Right lobe of liver (tissue), 6 donors: ENCODE measurements at regions not wholly inside any gene's neighbourhood (a gene's known extent, or its start where the extent isn't known, plus 50 kb on each side); places are given as distances from the start of the nearest gene placed in this dataset.

Experiments used
- ATAC-seq, 4 donors: fragments of 200-7000 bp; cut with Tn5 transposase; one replicate each; pipeline ENCODE4 v1.9.1; 2020; ENCODE audit warnings: mild to moderate bottlenecking in 4 of 4, moderate library complexity in 4 of 4
- DNase-seq, 3 donors: peaks; one replicate each; pipeline ENCODE4 v3.0.0-alpha.2; 2020
- H3K27ac ChIP-seq, 3 donors: fragments of 200-600 bp; one replicate each; pipeline ENCODE4 v1.8.0; 2022
- H3K27me3 ChIP-seq, 2 donors: fragments of 200-600 bp; one replicate each; pipeline ENCODE4 v1.8.0; 2022
- H3K36me3 ChIP-seq, 4 donors: fragments of 200-600 bp; sonication (generic) in 1 of 4; one replicate each; pipeline versions ENCODE4 v1.5.1 to v1.8.0; 2017 to 2022; ENCODE audit warnings: control low read depth in 1 of 4
- H3K4me1 ChIP-seq, 4 donors: fragments of 200-600 bp; sonication (generic) in 1 of 4; one replicate each; pipeline versions ENCODE4 v1.5.1 to v1.8.0; 2017 to 2022; ENCODE audit warnings: control low read depth in 1 of 4
- H3K4me3 ChIP-seq, 3 donors: fragments of 200-600 bp; one replicate each; pipeline ENCODE4 v1.8.0; 2022
- H3K9me3 ChIP-seq, 4 donors: fragments of 200-600 bp; sonication (generic) in 1 of 4; one replicate each; pipeline versions ENCODE4 v1.5.1 to v1.8.0; 2017 to 2022; ENCODE audit warnings: control low read depth in 1 of 4
- POLR2A ChIP-seq: fragments of 450-650 bp; IDR thresholded peaks from one replicate; pipeline ENCODE4 v1.6.1; 2017; ENCODE audit warnings: antibody characterized with exemption, mild to moderate bottlenecking
- WGBS: methylation state at CpG from one replicate; pipeline ENCODE4 v1.1.6; 2018; ENCODE audit warnings: low coverage, low lambda C conversion rate; ENCODE audit not compliant: insufficient coverage; ENCODE audit errors: missing lambda C conversion rate; 5-methylcytosine and 5-hydroxymethylcytosine counted together
- intact Hi-C, 2 donors: fragments of 100-400 bp; cut with DNase I; formaldehyde crosslinking; loops; one replicate each; pipeline versions ENCODE4 v1.11.2 to v1.14.1; 2022
- TF ChIP-seq, protein P1 (sequence below), 4 donors: fragments of 200-600 bp in 3 of 4; fragments of 450-650 bp in 1 of 4; IDR thresholded peaks; one replicate each; pipeline versions ENCODE4 v1.5.1 to v1.8.0; 2016 to 2022; ENCODE audit warnings: antibody characterized with exemption in 4 of 4, mild to moderate bottlenecking in 2 of 4
- donor health status: DM: no; HTN: yes; CAD: no.
- donor health status: DM: no; HTN: no; CAD: no.
- donor health status: DM: no; HTN: no; CAD: no.
- donor health status: DM: no; HTN: yes; CAD: no.
- donor health status: DM: no; HTN: yes; CAD: no.

DNA sequence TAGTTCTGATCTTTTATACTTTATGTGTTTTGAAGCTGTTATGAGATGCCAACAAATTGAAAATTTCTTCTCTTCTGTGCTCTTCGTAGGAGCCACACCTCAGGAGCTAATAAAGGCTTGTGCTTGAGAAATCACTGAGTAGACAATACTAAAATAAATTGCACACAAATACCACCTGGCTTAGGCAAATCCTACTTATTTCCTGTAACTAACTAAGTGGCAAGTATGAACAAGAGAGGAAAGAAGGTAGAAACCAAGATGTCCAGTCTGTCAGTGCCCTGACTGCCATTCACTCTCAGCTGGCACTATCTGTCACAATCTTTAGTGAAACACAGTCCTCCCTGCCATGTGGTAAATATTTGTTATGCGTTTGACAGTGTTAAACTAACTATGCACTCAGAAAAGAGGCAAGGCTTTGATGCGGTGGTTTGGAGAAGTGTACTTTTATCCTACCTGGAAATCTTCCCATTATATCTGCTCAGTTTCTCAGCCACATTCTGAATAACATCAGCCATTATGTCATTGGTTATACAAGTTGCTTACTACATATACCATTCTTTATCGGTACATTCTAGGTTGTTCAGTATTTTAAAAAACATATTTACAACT is 293.4 kb upstream of the VWC2 start:
- Histone ChIP-seq H3K27ac (no peak overlapping the region), H3K9me3 (no peaks in the 10 kb centered on the region), H3K4me3 (no peak overlapping the region), H3K4me1 (no peaks in the 10 kb centered on the region), H3K27me3 (no peaks in the 10 kb centered on the region), H3K36me3 (no peaks in the 10 kb centered on the region)
- DNase-seq: no peak
- no peak for TF ChIP-seq POLR2A
- TF ChIP-seq, protein P1, sequence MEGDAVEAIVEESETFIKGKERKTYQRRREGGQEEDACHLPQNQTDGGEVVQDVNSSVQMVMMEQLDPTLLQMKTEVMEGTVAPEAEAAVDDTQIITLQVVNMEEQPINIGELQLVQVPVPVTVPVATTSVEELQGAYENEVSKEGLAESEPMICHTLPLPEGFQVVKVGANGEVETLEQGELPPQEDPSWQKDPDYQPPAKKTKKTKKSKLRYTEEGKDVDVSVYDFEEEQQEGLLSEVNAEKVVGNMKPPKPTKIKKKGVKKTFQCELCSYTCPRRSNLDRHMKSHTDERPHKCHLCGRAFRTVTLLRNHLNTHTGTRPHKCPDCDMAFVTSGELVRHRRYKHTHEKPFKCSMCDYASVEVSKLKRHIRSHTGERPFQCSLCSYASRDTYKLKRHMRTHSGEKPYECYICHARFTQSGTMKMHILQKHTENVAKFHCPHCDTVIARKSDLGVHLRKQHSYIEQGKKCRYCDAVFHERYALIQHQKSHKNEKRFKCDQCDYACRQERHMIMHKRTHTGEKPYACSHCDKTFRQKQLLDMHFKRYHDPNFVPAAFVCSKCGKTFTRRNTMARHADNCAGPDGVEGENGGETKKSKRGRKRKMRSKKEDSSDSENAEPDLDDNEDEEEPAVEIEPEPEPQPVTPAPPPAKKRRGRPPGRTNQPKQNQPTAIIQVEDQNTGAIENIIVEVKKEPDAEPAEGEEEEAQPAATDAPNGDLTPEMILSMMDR (IDR thresholded peaks at IDR 0.05): no peak
- intact Hi-C loops: no loop called here
- WGBS: 14% methylated on average over 4 of the region's 4 CpGs
- ATAC-seq: no peak

DNA sequence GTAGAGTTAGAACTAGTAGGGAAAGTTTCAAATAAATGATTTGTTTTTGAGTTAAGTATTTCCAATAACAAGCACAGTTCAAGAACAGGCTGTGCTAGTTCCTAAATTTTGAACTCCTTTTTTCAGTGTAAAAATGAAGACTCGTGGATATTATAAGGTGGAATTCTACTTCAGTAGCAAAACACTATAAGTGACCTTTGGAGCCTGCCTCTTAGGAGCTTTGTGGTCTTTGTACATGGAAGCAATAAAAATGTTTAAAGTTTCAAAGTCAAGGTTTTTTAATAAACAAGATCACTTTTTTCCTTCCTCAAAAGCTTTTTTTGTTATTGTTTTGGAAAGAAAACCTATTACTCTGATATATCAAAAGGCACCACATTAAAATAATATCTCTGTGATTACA is 292.4 kb upstream of the VWC2 start:
- H3K4me1 ChIP-seq: no peaks in the 10 kb centered on the region
- no peak overlapping the region for H3K4me3 ChIP-seq
- no peak for DNase-seq
- no peak overlapping the region for H3K27ac ChIP-seq
- no peaks in the 10 kb centered on the region for H3K36me3 ChIP-seq
- ATAC-seq: no peak
- H3K9me3 ChIP-seq: no peaks in the 10 kb centered on the region
- intact Hi-C loops: no loop called here
- no peaks in the 10 kb centered on the region for H3K27me3 ChIP-seq
- WGBS: 20% methylated on average over 1 of the region's 1 CpG
- TF ChIP-seq, protein P1 (IDR thresholded peaks at IDR 0.05): no peak
- TF ChIP-seq POLR2A: no peak

DNA sequence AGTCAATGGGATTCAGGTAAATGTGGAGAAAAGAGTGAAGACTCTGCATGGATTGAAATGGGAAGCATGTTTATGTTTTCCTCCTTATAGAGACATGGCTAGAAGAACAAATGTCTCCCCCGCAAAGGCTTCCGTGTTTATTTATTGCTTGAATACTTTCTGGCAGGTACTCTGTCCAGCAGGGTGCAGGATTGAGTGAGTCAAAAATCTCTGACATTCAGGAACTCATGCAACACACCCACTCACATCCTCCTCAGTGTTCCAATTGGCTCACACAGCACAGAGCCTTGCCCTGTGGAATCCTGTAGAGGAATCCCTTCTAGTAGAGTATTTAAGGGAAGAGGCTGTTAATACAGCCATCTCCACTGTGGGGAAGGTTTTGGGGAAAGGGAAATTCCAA is 290.3 kb upstream of the VWC2 start:
- no peak for ATAC-seq
- Histone ChIP-seq H3K4me1 (no peaks in the 10 kb centered on the region), H3K27ac (no peak overlapping the region), H3K27me3 (no peaks in the 10 kb centered on the region), H3K36me3 (no peaks in the 10 kb centered on the region), H3K4me3 (no peak overlapping the region), H3K9me3 (no peaks in the 10 kb centered on the region)
- intact Hi-C loops: no loop called here
- TF ChIP-seq, protein P1 (IDR thresholded peaks at IDR 0.05): no peak
- no peak for TF ChIP-seq POLR2A
- no peak for DNase-seq
- 38% methylated on average over 2 of the region's 2 CpGs for WGBS

DNA sequence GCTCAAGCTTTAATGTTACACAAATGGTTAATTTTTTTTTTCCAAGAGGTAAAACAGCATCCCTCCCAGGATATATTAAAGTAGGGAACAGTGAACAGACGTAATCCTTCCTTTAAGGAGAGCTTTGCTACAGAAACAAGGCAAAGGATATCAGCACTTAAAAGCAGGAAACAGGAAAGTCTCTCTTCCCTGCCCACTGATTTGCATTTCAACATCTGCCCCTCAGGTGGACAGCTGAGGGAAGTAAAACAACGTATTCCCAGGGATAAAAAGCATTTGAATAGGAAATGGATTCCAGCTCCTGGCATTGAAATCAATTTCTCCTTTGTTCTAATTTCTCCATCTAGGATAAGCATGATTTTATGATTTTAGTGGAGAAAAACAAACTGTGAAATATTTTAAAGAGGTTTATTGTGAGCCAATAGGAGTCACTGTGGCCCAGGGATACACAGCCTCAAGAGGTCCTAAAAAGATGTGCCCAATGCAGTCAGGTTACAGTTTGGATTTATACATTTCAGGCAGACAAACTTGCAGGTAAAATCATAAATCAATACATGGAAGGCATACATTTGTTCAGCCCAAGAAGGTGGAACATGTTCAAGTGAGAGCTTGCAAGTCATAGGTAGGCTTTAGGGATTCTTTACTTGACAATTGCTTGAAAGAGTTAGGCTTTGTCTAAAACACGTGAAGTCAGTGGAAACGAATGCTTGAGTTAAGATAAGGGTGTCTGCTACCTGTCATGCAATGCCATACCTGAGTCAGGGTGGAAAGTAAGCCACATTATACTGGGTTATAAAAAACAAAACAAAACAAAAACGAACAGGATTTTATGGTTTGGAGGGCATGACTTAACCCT is 286.2 kb upstream of the VWC2 start:
- no peak for TF ChIP-seq POLR2A
- TF ChIP-seq, protein P1 (IDR thresholded peaks at IDR 0.05): no peak
- WGBS: 24% methylated on average over 5 of the region's 5 CpGs
- no peak for DNase-seq
- H3K27ac ChIP-seq: no peak overlapping the region
- H3K9me3 ChIP-seq: no peaks in the 10 kb centered on the region
- intact Hi-C loops: no loop called here
- H3K36me3 ChIP-seq: no peaks in the 10 kb centered on the region
- no peak for ATAC-seq
- no peaks in the 10 kb centered on the region for H3K4me1 ChIP-seq
- no peak overlapping the region for H3K4me3 ChIP-seq
- no peaks in the 10 kb centered on the region for H3K27me3 ChIP-seq
